ENCODE measurements at regions not wholly inside any gene's neighbourhood (a gene's known extent, or its start where the extent isn't known, plus 50 kb on each side); places are given as distances from the start of the nearest gene placed in this dataset.

DNA sequence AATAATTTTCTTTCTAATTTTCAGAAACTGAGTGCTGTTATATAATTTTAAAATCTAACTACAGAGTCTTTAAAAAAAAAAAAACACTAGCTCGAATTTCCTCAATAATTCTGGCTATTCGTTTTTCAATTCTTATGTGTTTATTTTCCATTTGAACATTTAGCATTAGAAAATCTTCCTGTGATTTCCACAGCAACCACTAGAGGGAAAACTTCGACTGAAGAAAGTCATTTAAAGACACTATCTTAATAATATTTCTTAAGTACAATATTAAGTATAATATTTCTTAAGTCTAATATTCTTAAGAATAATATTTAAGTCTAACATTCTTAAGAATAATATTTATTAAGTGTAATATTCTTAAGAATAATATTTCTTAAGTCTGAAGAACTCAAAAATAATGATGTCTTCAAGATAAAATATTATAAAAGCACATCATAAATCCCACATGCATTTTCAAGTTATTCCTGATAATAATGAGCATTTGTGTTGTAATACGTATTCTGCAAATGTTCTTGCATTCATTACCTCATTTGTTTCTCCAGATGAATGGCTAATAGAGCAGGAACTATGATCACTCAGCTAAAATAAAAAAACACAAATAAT, 118.4 kb upstream of the WDR17 start:
- DNase-seq (ENCODE audit: low read depth in 2 of 2): peak; percentile 0 to 4

- no peak for DNase-seq (ENCODE audit: low read depth in 2 of 2)
These were observed 113.8 kb upstream of the WDR17 start for GRCh38 chr4:175951794-175952193.

GRCh38 chr4:175953116-175953515, 112.5 kb upstream of the WDR17 start:
- no peak for DNase-seq (ENCODE audit: low read depth in 2 of 2)

- DNase-seq (ENCODE audit: low read depth in 2 of 2): no peak
These were observed 111.6 kb upstream of the WDR17 start for GRCh38 chr4:175953960-175954521.

DNA sequence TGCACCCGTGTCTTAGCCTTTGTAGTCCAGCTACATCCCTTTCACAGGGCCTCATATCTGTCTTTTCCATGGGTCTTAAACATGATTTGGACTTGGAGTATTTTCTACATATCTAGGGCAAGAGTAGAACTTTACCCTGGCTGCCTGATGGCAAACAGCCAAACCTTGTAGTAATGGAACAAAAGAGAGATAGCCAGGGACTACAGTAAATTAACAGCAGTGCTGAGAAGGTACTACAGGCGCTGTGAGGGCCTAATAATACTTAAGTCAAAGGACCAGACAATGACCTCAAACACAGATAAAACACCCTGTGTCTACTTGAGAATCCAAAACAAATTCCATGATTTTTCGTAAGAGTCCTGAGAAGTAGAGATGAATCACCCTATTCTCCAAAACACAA, 111.0 kb upstream of the WDR17 start:
- no peak for DNase-seq (ENCODE audit: low read depth in 2 of 2)

DNA sequence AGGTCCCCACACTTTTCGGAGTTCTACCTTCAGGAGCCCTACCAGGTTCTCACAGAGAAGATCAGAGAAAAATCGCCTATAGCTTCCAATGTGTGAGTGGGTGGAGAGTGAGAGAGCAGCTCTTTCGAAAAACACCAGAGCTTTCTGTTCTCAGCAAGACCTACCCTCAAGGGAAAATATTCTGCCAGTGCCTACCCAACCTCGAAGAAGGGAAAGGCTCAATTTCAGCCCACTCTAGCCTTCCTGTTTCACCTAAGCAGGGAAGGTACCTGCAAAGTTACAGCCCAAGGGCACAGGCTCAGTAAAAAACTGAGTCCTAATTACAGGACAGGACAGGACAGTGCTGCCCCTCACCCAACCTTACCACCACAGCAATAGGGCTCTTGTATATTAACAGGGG, 104.0 kb upstream of the WDR17 start:
- no peak for DNase-seq (ENCODE audit: low read depth in 2 of 2)

- no peak for DNase-seq (ENCODE audit: low read depth in 2 of 2)
These were observed 95.6 kb upstream of the WDR17 start for GRCh38 chr4:175970072-175970471.

- DNase-seq (ENCODE audit: low read depth in 2 of 2): no peak
These were observed 94.9 kb upstream of the WDR17 start for GRCh38 chr4:175970724-175971123.

GRCh38 chr4:175971388-175972179, 94.1 kb upstream of the WDR17 start:
- DNase-seq (ENCODE audit: low read depth in 2 of 2): no peak

GRCh38 chr4:175973027-175973923, 92.4 kb upstream of the WDR17 start:
- no peak for DNase-seq (ENCODE audit: low read depth in 2 of 2)

DNA sequence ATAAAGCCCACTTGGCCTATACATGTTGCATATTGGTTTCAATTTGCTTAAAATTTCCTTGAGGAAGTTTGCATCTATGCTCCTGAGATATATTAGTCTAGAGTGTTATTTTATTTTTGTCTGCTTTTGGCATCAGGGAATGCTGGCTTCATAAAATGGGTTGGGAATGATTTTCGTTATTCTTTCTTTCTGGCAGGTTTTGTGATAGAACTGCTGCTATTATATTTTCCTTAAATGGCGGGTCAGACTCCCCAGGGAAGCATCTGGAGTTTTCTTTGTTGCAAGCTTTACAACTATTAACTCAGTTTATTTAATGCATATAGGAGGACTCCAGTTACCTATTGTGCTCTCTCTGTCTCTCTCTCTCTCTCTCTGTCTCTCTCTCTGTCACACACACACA, 82.0 kb upstream of the WDR17 start:
- DNase-seq (ENCODE audit: low read depth in 2 of 2): no peak

- no peak for DNase-seq (ENCODE audit: low read depth in 2 of 2)
These were observed 79.0 kb upstream of the WDR17 start for GRCh38 chr4:175986668-175987067.

- DNase-seq (ENCODE audit: low read depth in 2 of 2): no peak
These were observed 77.1 kb upstream of the WDR17 start for GRCh38 chr4:175988511-175988910.

DNA sequence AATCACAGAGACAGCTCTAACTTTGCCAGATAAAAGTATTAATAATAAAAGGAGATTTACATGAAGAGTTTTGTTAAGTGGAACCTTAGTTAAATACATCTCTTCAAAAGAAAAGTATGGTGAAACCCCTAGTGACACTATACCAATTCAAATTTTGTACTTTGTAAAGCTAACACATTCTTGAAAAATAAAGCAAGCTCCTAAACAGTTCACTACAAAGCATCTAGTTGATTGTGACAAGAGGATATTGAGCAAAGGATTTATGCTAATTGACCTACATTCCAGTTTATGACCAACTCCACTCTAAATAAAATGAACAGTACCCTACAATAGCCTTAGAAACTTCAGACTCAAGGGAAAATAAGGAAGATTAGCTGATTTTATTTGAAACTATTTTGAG, 69.4 kb upstream of the WDR17 start:
- DNase-seq (ENCODE audit: low read depth in 2 of 2): no peak

DNA sequence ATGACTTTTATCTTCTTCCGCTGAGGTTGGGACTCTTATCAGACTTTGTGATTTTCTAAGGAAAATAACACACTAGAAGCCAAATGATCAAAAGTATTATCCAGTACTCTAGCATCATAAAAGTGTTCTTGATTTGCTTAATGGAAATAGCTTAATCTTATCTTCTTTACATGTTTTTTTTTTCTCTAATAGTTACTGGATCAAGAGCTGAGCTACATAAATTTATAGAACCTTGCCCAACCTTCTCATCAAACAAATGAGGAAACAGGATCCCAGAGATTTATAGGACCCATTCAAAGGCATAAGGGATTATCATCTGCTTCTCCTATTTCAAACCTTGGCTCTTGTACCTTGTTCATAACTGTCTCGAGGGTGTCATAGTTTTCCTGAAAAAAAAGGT, 68.3 kb upstream of the WDR17 start:
- no peak for DNase-seq (ENCODE audit: low read depth in 2 of 2)

DNA sequence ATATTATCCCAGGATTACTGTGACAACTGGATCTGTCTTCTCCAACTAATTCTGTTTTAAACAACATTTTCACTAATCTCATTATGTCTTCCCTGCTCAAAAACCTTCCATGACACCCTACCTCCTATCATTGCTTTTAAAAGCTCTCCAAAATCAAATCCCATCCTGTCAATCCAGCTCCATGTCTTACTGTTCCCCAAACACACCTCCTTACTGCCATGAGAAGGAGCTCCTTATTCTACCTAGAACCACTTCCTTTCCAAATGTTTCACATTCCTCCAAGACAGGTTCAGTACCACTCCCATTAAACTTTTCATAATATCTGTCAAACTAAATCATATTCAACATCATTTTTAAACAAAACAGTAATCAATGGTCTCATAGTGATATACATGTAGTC, 66.9 kb upstream of the WDR17 start:
- DNase-seq (ENCODE audit: low read depth in 2 of 2): no peak

DNA sequence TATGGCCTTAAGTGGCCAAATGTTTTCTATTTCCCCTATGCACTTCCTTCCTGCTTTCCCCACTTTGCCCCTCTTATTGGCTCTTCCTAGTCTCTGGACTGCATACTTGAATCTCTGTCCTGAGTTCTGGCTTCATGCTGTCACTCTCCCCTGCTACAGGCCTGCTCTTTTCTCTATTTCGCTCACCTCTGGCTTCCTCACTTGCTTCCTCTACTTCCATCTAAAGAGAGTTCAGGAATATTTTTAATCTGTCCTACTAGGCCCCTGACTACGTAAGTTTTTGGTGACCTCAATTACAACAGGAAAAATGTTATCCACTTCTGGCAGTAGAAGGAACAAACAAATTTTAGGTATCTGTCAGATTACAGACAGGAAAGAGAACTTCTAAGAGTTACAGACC, 65.7 kb upstream of the WDR17 start:
- DNase-seq (ENCODE audit: low read depth in 2 of 2): no peak

DNA sequence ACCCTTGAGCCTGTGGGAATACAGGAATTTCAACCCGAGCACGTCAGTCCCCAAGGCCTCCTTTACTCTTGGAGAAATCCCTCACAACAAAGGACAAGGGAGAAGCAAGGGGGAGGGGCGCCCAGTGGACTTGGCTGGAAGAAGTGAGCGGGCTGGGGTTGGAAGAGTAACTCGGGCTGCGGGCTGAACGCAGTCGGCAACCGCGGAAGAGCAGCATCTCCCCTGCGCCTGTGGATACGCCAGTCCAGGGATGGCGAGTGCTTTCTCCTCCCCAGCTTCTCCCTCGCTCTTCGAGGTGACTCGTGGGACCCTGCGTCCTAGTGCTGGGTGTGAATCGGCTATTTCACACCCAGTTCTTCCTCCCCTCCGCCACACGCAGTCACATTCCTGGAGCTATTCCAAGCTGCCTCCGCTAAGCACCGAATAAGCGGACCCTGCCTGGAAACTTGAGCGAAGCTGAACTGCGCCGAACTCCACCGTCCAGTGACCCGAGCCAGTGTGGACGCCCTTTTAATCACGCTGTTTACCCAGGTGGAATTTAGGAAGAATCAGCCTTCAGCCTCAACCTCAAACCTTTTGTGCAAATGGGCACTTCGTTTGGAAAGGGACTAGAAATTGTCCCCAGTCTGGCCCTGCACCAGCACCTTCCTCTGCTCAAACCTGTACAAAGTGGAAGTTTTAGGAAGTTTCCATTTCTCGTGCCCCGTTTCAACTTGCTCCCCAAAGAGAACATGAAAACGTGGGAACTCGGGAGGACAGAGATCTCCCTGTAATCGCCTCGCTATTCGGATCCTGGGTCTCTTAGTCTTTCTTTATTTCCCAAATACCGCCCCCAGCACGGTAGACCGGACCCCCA, 64.3 kb upstream of the WDR17 start:
- DNase-seq (ENCODE audit: low read depth in 2 of 2): peak in 1 of 2 experiments; percentile 0

DNA sequence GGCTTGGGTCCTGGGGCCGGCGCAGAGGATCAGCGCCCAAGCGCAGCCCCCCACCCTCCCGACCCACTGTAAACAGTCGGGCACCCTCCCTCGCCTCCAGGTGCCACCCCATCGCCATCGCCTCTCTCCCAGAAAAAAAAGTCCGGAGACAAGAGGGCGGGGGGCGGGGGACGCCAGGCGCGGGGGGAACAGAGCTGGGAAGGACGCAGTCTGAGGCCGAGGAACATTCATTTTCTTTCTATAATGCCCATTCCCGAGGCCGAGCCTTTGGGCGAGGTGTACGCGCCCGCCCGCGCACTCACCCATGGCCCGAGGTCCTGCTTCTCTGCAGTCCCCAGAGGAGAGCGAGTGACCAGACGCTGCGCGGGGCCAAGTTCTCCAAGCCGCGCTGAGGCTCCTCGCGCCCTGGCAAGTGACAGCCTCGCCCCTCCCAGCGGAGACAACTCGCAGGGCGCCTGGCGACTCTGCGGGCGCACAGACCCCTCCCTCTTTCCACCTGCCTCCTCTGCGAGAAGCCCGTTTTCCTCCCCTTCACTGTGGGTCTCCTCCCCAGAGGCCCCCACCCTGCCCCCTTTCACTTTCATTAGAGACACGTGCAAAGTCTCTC, 63.5 kb upstream of the WDR17 start:
- DNase-seq (ENCODE audit: low read depth in 2 of 2): no peak

- no peak for DNase-seq (ENCODE audit: low read depth in 2 of 2)
These were observed 59.9 kb upstream of the WDR17 start for GRCh38 chr4:176005766-176006165.

DNA sequence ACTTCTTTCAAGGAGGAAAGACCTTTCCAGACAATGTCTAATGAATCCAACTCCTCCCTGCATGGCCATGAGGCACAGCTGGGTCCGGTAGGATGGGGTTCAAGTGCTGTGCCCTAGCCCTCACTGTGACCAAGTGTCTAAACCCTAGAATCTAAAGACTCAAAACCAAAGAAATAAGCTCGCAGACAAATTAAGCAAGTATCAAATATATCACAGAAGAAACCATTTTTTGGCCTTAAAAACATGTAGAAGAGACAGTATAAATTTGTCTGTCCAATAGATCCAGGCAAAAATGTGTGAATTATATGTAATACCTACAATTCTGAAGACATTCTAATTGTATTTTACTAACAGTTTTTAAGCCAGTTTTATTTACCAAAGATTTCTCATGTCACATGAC, 56.4 kb upstream of the WDR17 start:
- no peak for DNase-seq (ENCODE audit: low read depth in 2 of 2)
